ENCODE measurements at regions not wholly inside any gene's neighbourhood (a gene's known extent, or its start where the extent isn't known, plus 50 kb on each side); places are given as distances from the start of the nearest gene placed in this dataset.
A peak's percentile ranks its signal among the peaks of the same experiment; 100 is the strongest.

DNA sequence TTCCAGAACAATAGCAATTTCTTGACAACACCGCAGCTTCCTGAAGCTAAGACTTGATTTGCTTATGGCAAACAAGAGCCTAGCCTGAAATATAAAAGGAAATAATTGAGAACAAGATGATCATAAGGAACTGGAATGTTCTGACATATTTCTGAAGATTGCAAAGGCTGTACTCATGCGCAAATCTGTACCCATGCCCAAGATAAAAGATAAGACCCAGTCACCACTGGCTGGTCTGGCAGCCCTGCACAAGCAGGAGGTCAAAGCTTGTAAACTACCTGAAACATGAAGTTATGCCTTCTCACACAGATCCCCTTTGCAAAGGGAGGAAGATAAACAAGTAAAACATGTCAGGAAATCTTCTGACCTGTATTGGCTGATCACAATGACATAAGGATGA, 160.8 kb upstream of the GYPC start:
- DNase-seq (ENCODE audit: low read depth) = no peak

GRCh38 chr2:126496493-126496892, 159.5 kb upstream of the GYPC start:
- DNase-seq (ENCODE audit: low read depth) = no peak

GRCh38 chr2:126503476-126503875, 152.5 kb upstream of the GYPC start:
- DNase-seq (ENCODE audit: low read depth) = no peak

DNA sequence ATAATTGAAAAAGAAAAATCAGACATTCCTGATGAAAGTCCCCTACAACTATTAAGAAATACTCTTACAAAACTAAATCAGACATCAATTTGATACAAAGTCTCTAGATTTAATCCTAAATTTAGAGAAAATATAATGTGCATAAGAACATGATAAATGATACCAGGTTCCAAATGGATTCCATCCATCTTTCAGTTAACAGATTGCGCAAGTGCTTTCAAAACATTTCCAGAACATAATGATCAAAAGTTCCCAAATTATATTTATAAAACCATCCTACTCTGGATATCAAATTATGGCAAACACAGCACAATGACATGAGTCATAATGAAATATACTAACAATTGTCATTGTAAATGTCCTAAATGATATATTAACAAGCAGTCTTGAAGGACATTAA, 151.0 kb upstream of the GYPC start:
- no peak for DNase-seq (ENCODE audit: low read depth)

DNA sequence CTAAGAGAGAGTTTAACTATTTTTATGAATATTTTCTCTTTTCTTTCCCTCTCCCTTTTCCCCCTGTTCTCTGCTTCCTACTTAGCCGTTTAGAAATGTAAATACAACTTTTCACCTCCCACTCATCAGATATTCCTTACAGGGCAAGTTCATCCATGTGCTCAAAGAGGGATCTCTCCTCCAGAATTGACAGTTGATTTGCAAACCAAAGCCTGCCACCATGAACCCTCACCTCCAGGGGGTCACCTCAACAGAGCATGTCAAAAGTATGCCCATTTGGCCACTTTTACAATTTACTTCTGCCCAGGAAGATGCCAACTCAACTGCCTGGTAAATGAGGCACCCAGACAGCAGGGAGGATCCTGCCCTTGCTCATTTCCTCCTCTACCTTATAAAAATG, 149.2 kb upstream of the GYPC start:
- DNase-seq (ENCODE audit: low read depth) = no peak

DNA sequence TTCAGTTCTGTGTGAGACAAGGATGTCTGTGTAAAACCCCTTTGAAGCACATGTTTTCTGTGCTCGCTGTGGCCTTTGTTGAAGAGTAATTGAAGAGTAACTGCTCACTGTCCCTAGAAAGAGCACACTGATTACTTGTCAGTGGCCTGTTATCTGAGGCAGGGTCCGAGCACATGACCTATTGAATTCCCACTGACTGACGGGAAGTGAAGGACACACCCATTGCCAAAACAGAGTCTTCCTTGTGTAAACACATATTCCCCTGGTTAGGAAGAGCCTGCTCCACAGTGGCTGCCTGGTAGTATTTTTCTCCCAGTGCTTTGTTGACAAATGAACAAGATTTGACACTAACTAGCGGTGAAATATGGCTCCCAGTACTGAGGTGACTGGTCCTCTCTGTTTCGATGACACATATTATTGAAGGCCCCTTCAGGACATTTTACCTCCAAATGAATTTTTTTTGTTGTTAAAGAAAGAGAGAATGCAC, 148.5 kb upstream of the GYPC start:
- DNase-seq (ENCODE audit: low read depth) = no peak

DNA sequence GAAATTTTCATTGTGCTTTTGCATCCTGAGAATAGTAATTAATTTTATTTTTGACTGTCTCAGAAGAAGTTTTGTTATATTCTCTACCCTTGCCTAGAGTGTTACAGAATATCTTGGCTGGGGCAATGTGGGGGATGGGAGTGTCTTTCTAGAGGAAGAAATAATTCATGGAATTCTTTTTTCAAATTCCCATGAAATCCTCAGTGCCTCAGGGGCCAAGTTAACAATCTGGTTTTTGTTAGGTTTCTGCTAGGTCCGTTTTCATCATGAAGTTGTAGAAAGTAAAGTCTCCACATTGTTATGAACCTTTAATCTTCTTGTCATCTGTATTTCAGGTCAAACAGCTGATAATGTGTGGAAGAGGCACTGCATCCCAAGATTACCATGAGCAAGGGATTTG, 145.6 kb upstream of the GYPC start:
- no peak for DNase-seq (ENCODE audit: low read depth)

DNA sequence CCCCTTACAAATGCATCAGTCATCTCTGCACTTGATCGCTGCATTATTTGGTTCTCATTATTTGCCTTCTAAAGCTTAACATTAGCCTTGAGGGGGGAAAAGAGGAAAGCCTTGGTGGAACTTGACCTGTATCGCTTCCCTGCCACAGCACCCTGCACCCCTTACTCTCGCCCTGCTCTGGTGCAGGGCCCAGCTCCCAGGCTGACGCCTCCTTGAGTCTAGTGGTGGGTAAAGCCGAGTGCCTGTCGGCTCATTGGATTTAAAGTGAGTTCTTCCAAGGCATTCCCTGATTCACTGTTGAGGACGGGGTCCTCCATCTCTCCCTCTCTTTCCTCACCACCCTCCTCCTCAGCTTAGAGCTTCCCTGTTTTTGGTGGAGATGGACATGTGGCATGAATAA, 145.0 kb upstream of the GYPC start:
- DNase-seq (ENCODE audit: low read depth) = no peak

- DNase-seq (ENCODE audit: low read depth) = no peak
These were observed 143.9 kb upstream of the GYPC start for GRCh38 chr2:126512026-126512425.

- DNase-seq (ENCODE audit: low read depth) = no peak
These were observed 142.9 kb upstream of the GYPC start for GRCh38 chr2:126513033-126513432.

DNA sequence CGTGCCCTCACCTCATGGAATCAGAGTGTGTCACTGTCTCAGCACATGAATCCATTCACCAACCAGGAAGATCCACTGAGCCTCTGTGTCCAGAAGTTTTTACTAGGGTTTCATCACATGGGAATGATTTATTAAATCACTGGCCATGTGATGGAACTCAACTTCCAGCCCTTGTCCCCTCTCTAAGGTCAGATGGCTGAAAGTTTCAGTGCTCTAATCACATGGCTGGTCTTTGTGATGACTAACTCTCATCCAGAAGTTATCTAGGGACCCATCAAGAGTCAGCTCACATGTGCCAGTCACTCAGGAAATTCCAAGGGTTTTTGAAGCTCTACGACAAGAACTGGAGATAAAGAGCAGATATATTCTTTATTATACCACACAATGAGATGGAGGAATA, 140.5 kb upstream of the GYPC start:
- no peak for DNase-seq (ENCODE audit: low read depth)

DNA sequence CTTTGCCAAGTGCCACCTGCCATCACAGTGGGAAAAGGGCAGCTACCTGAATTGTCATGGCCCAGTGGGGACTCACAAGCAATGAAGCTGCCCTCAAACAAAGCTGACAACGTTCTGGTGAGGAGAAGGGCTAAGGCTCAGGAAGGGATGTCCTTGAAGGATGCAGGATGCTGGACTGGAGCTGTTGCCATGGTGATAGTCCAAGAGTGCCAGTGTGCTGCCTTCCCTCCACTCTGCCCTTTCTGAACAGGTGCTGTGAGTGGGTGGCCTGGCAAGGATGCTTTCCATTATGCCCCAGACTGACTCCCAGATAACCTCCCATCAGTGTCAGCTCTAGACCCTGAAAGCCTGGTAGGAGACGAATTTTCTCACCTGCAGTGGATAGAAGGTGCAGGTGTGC, 137.8 kb upstream of the GYPC start:
- no peak for DNase-seq (ENCODE audit: low read depth)

DNA sequence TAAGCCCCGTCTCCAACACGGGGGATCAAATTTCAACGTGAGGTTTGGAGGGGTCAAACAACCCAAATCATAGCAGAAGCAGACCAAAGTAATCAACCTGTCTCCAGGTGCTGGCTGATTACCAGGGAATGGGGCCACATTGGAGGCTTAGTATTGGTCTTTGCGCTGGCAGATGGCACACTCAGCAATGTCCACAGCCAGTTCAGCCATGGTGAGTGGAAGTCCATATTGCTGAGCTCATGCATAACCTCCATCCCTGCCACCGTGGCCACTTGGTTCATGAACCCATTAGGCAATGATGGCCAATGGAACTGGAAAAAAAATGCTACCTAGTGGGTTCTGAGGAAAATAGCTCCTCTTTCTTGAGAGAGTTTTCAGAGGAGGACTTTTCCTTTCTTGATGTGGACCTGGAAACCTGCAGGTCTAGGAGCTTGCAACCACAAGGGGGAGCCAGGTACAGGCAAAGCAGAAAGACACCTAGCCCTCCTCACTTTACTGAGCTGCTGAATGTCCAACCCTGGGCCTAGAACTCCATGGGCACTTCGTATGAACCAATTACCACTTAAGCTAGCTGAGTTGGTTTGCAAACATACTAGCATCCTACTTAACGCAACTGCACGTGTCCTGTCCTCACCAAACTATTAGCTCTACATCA, 128.0 kb upstream of the GYPC start:
- DNase-seq (ENCODE audit: low read depth) = peak; percentile 60

GRCh38 chr2:126531029-126531428, 124.9 kb upstream of the GYPC start:
- no peak for DNase-seq (ENCODE audit: low read depth)

DNA sequence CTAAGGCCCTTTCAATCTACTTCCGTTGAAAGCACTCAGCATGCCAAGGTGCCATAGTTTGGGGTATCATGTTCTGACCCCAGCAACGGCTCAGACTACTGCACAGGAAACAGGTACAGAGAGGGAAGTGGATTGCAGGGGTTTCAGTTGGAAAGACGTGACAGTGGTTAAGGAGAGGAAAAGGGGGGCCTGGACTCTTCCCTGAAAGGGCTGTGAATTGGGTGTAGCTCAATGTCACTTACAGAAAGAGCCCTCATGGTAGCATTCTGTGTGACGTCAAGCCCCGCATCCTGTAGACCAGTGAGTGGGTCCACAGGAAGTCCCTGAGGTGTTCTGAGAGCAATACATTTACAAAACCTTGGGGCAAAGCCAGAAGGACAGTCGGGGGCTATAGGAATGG, 121.5 kb upstream of the GYPC start:
- DNase-seq (ENCODE audit: low read depth) = no peak

DNA sequence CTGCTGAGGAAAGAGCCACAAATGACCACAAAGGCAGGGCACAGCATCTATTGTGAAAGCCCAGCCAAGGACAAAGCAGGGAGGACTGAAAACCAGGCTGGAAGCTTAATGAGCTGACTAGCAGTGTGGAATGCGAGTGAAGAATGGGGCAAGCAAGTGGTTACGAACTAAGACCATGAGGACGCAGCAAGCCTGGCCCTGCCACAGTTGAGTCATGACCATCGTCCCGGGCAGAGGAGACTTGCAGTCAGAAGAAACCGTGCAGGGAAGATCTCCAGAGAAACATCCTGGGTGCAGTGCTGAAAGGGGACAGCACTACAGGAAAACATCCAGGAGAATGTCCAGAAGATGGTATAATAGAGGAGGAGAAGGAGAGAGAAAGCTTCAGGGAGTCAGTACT, 120.5 kb upstream of the GYPC start:
- no peak for DNase-seq (ENCODE audit: low read depth)

DNA sequence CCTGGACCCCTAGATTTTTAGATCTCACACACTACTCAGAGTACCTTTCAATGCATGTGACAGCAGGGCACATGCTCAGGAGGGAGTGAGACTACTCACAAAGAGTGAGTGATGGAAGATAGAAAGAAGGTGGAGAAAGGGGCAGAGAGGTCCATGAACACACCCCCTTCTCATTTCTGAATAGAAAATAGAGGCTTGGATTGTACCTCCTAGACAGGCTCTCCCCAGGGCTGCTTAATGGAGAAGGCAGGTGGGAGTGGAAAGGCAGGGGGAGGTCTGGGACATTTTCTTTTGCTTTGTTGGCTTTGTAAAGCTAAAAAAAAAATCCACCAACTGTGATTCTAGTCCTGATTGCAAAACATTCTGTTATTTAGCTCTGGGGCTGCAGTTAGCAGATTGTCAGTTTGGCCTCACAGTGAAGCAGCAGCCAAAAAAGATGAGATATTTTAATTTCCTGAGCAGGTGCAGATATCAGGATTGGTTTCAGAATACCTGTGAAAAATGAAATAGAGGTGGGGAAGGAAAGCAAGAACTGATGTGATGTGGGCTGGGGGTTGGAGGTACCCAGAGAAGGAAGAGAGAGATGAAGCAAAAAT, 119.3 kb upstream of the GYPC start:
- DNase-seq (ENCODE audit: low read depth) = no peak

GRCh38 chr2:126539101-126539500, 116.9 kb upstream of the GYPC start:
- no peak for DNase-seq (ENCODE audit: low read depth)

DNA sequence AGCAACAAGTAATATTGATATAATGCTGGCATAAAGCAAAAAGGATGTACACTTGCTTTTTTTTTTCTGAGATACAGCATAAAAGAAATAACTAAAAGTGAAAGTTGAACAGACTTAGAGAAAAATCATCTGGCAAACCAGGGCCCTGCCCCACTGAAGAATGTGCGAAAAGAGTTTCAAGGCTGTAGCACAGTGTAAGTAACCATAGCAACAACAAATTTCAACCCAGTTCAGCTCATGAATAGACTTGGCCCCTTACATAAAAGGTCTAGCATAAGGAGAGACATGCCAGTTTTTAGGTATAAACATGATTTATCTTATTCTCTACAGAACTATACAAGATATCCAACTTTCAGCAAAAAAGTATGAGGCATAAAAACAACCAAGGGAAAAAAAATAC, 113.7 kb upstream of the GYPC start:
- DNase-seq (ENCODE audit: low read depth) = no peak

DNA sequence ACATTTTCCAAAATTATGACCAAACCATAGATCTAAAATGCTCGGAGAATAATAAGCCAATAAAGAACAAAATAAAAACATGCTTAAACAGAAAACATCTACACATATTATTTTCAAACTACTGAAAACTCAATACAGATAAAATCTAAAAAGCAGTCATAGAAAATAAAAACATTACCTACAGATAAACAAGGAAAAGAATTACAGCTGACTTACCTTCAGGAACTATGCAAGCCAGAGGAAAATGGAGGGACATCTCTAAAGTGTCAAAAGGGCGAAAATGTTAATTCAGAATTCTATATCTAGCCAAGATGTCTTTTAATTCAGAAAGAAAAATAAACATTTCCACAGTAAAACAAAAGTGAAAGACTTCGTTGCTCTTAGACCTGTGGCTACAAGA, 112.9 kb upstream of the GYPC start:
- no peak for DNase-seq (ENCODE audit: low read depth)

GRCh38 chr2:126558029-126558428, 97.9 kb upstream of the GYPC start:
- no peak for DNase-seq (ENCODE audit: low read depth)

- DNase-seq (ENCODE audit: low read depth) = no peak
These were observed 87.2 kb upstream of the GYPC start for GRCh38 chr2:126568734-126569133.

- DNase-seq (ENCODE audit: low read depth) = no peak
These were observed 84.6 kb upstream of the GYPC start for GRCh38 chr2:126571403-126571802.

DNA sequence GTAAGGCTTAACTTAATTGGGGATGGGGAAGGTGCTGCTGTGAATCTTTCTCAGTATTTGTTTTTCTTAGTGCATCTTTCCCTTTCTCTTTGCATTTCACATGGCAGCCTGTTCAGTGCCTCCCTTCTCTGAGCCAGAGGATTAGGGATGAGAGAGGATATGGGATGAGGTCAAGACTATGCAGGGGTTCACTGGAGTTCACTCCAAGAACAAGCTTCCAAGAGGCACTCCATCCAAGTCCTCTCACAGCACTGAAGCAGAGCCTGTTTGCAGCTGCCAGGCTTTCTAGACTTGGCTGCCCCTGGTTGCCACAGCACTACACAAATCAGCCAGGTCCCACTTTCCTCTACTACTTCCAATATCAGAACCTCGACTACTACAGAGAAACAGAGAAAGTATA, 80.3 kb upstream of the GYPC start:
- no peak for DNase-seq (ENCODE audit: low read depth)

Data from stimulated activated CD8-positive, alpha-beta memory T cell treated with anti-CD3 and anti-CD28 coated beads, Interleukin-15, amount 100 ng/mL, for 1 hour (primary cell).